Fibroblast of skin of right biceps (primary cell): ENCODE measurements at regions not wholly inside any gene's neighbourhood (a gene's known extent, or its start where the extent isn't known, plus 50 kb on each side); places are given as distances from the start of the nearest gene placed in this dataset.
A peak's percentile ranks its signal among the peaks of the same experiment; 100 is the strongest.

ENCODE experiments used
- DNase-seq: peaks from one replicate; pipeline ENCODE4 v3.0.0-alpha.2; 2013

- DNase-seq, result peak; percentile 36
Observed at GRCh38 chr2:51695531-51695930, 663.6 kb upstream of the NRXN1 start.

- DNase-seq, result peak; percentile 20
Observed at GRCh38 chr2:51693640-51694039, 661.7 kb upstream of the NRXN1 start.

- DNase-seq, result no peak
Observed at GRCh38 chr2:51681854-51682253, 649.9 kb upstream of the NRXN1 start.

- no peak for DNase-seq
Observed at GRCh38 chr2:51673628-51674027, 641.7 kb upstream of the NRXN1 start.

GRCh38 chr2:51667679-51668078, 635.7 kb upstream of the NRXN1 start:
- DNase-seq, result no peak

- no peak for DNase-seq
Observed at GRCh38 chr2:51662187-51662586, 630.3 kb upstream of the NRXN1 start.

GRCh38 chr2:51657849-51658248, 625.9 kb upstream of the NRXN1 start:
- DNase-seq, result no peak

GRCh38 chr2:51650769-51651168, 618.8 kb upstream of the NRXN1 start:
- no peak for DNase-seq

GRCh38 chr2:51649366-51649765, 617.4 kb upstream of the NRXN1 start:
- DNase-seq, result no peak

- DNase-seq, result no peak
Observed at GRCh38 chr2:51638811-51639210, 606.9 kb upstream of the NRXN1 start.

GRCh38 chr2:51633073-51633472, 601.1 kb upstream of the NRXN1 start:
- no peak for DNase-seq

GRCh38 chr2:51629406-51629805, 597.5 kb upstream of the NRXN1 start:
- no peak for DNase-seq

- no peak for DNase-seq
Observed at GRCh38 chr2:51628917-51629316, 597.0 kb upstream of the NRXN1 start.

- DNase-seq, result peak; percentile 55
Observed at GRCh38 chr2:51624995-51625394, 593.1 kb upstream of the NRXN1 start.

- peak; percentile 51 for DNase-seq
Observed at GRCh38 chr2:51620796-51621195, 588.9 kb upstream of the NRXN1 start.

GRCh38 chr2:51619961-51620360, 588.0 kb upstream of the NRXN1 start:
- peak; percentile 52 for DNase-seq

- no peak for DNase-seq
Observed at GRCh38 chr2:51612387-51612786, 580.5 kb upstream of the NRXN1 start.

GRCh38 chr2:51601706-51602105, 569.8 kb upstream of the NRXN1 start:
- no peak for DNase-seq

- no peak for DNase-seq
Observed at GRCh38 chr2:51597086-51597485, 565.2 kb upstream of the NRXN1 start.

- no peak for DNase-seq
Observed at GRCh38 chr2:51595836-51596235, 563.9 kb upstream of the NRXN1 start.

- no peak for DNase-seq
Observed at GRCh38 chr2:51581636-51582267, 549.8 kb upstream of the NRXN1 start.

GRCh38 chr2:51579412-51579811, 547.5 kb upstream of the NRXN1 start:
- no peak for DNase-seq

- no peak for DNase-seq
Observed at GRCh38 chr2:51575181-51575580, 543.2 kb upstream of the NRXN1 start.

- DNase-seq, result no peak
Observed at GRCh38 chr2:51559026-51559425, 527.1 kb upstream of the NRXN1 start.

GRCh38 chr2:51553476-51553875, 521.5 kb upstream of the NRXN1 start:
- peak; percentile 33 for DNase-seq

GRCh38 chr2:51535763-51536162, 503.8 kb upstream of the NRXN1 start:
- no peak for DNase-seq
